ENCODE measurements at regions not wholly inside any gene's neighbourhood (a gene's known extent, or its start where the extent isn't known, plus 50 kb on each side); places are given as distances from the start of the nearest gene placed in this dataset.

GRCh38 chr15:46329876-46330275 lies 695.0 kb downstream of the SQOR start (continued):
- no peak for TF ChIP-seq MEF2A (IDR thresholded peaks at IDR 0.05; ENCODE audit: insufficient read depth, low read depth, low read length)
- TF ChIP-seq TCF3 (IDR thresholded peaks at IDR 0.05; ENCODE audit: borderline replicate concordance, insufficient read depth, low read depth, low read length): no peak
- TF ChIP-seq, protein P1, sequence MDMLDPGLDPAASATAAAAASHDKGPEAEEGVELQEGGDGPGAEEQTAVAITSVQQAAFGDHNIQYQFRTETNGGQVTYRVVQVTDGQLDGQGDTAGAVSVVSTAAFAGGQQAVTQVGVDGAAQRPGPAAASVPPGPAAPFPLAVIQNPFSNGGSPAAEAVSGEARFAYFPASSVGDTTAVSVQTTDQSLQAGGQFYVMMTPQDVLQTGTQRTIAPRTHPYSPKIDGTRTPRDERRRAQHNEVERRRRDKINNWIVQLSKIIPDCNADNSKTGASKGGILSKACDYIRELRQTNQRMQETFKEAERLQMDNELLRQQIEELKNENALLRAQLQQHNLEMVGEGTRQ (IDR thresholded peaks at IDR 0.05; ENCODE audit: borderline replicate concordance, low read depth, low read length): no peak

DNA sequence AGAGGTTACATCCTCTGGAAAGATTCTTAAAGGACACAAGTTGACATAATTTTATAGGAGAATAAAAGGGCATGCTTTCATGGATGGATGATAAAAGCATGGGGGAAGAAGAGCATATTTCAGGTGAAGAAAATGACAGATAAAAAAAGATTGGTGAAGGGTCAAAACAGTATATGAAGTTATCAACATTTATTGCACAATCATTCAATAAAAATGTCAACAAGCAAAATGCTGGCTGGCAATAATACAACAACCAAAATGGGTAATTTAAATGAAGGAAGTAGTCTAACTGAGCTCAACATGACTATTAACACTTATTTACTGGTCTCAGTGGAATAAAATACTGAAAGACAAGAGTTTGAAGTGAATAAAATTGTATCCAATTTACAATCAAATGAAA lies 696.7 kb downstream of the SQOR start:
- no peaks in the 10 kb centered on the region for H3K9me3 ChIP-seq (replicated peaks; ENCODE audit: control insufficient read depth, insufficient read depth, low read length)
- no peak for DNase-seq (ENCODE audit: low read depth, low spot score)
- H2AFZ ChIP-seq (ENCODE audit: control insufficient read depth, low read depth, low read length): no peak overlapping the region
- H3K27ac ChIP-seq (ENCODE audit: control insufficient read depth, insufficient read depth): no peak overlapping the region
- H4K20me1 ChIP-seq (ENCODE audit: control insufficient read depth, insufficient read depth): no peaks in the 10 kb centered on the region
- ChIA-PET POLR2A (no interaction called here), SMC1A (ENCODE audit: uncharacterized antibody, unreplicated experiment) (interaction anchor here (0.7 kb wide), 1 partner anchor 10 kb away, joined by 3 read pairs; no protein-coding TSS in a partner anchor), RAD21 (ENCODE audit: unreplicated experiment) (no interaction called here), CTCF (interaction anchor here (0.9 to 1.7 kb wide), 2 partner anchors 10 to 20 kb away, joined by 3 to 5 read pairs; no protein-coding TSS in a partner anchor)
- FAIRE-seq: no peak
- H3K9ac ChIP-seq (ENCODE audit: control insufficient read depth, insufficient read depth, low read length): no peak overlapping the region
- no peaks in the 10 kb centered on the region for H3K27me3 ChIP-seq (replicated peaks in 1 of 2; ENCODE audit: control insufficient read depth in 2 of 2, insufficient read depth in 2 of 2, low read length in 1 of 2)
- no peaks in the 10 kb centered on the region for H3K4me1 ChIP-seq (ENCODE audit: control insufficient read depth, insufficient read depth, low read length)
- H3K79me2 ChIP-seq (ENCODE audit: control insufficient read depth, insufficient read depth, low read length): no peaks in the 10 kb centered on the region
- intact Hi-C loops (cut with micrococcal nuclease; ENCODE audit: unreplicated experiment) (no loop called here), in situ Hi-C loops (cut with MboI) (no loop called here)
- no peaks in the 10 kb centered on the region for H3K36me3 ChIP-seq (ENCODE audit: control insufficient read depth in 2 of 2, insufficient read depth in 2 of 2, low read length in 1 of 2)
- H3K4me2 ChIP-seq (ENCODE audit: control insufficient read depth, insufficient read depth): no peak overlapping the region
- no peak for ATAC-seq
- BruUV-seq (replicated peaks): no TSS peak
- H3K4me3 ChIP-seq: no peak overlapping the region
- TF ChIP-seq ATF7 (IDR thresholded peaks at IDR 0.05; ENCODE audit: low read depth) (no peak), BCLAF1 (IDR thresholded peaks at IDR 0.05) (no peak), SP1 (IDR thresholded peaks at IDR 0.05; ENCODE audit: low read depth, low read length) (no peak), TAF1 (IDR thresholded peaks at IDR 0.05; ENCODE audit: borderline replicate concordance, low read depth, low read length) (no peak), SRF (IDR thresholded peaks at IDR 0.05; ENCODE audit: low read depth in 2 of 2, low read length in 2 of 2) (no peak), MEF2B (IDR thresholded peaks at IDR 0.05; ENCODE audit: partially characterized antibody, poor library complexity, severe bottlenecking) (no peak), RCOR1 (conservative IDR thresholded peaks at IDR 0.05; ENCODE audit: low read depth, low read length) (no peak), NFYB (IDR thresholded peaks at IDR 0.05; ENCODE audit: insufficient read depth, low read depth, low read length) (no peak), KAT2A (conservative IDR thresholded peaks at IDR 0.05; ENCODE audit: control insufficient read depth, low read depth, low read length) (no peak), ESRRA (IDR thresholded peaks at IDR 0.05; ENCODE audit: low read length) (no peak), EZH2 (IDR thresholded peaks at IDR 0.05; ENCODE audit: borderline replicate concordance, control insufficient read depth, low read depth, low read length) (no peak), HCFC1 (IDR thresholded peaks at IDR 0.05; ENCODE audit: low read length) (no peak), WRNIP1 (IDR thresholded peaks at IDR 0.05; ENCODE audit: borderline replicate concordance, low read depth, low read length) (no peak), CBFB (IDR thresholded peaks at IDR 0.05; ENCODE audit: low read depth) (no peak), MYC (IDR thresholded peaks at IDR 0.05; ENCODE audit: insufficient read depth, insufficient read length, insufficient replicate concordance, low read length, severe bottlenecking) (no peak)
- TF ChIP-seq, protein P2, sequence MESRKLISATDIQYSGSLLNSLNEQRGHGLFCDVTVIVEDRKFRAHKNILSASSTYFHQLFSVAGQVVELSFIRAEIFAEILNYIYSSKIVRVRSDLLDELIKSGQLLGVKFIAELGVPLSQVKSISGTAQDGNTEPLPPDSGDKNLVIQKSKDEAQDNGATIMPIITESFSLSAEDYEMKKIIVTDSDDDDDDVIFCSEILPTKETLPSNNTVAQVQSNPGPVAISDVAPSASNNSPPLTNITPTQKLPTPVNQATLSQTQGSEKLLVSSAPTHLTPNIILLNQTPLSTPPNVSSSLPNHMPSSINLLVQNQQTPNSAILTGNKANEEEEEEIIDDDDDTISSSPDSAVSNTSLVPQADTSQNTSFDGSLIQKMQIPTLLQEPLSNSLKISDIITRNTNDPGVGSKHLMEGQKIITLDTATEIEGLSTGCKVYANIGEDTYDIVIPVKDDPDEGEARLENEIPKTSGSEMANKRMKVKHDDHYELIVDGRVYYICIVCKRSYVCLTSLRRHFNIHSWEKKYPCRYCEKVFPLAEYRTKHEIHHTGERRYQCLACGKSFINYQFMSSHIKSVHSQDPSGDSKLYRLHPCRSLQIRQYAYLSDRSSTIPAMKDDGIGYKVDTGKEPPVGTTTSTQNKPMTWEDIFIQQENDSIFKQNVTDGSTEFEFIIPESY (IDR thresholded peaks at IDR 0.05): no peak

Data from GM12878 (cell line).